ENCODE measurements at regions not wholly inside any gene's neighbourhood (a gene's known extent, or its start where the extent isn't known, plus 50 kb on each side); places are given as distances from the start of the nearest gene placed in this dataset.

- no peak for DNase-seq (ENCODE audit: low spot score)
- Mint-ChIP-seq H3K4me1 (ENCODE audit: low read depth) (no peaks in the 10 kb centered on the region), H3K27ac (no peak overlapping the region), H3K9me3 (peaks cover 26% of the 10 kb centered on the region), H3K4me3 (no peak overlapping the region), H3K27me3 (ENCODE audit: low read depth) (no peaks in the 10 kb centered on the region), H3K36me3 (ENCODE audit: low read depth) (no peaks in the 10 kb centered on the region)
Measured at GRCh38 chr10:65550761-65551160, 1375.1 kb upstream of the LRRTM3 start.

- Mint-ChIP-seq H3K27me3 (ENCODE audit: low read depth) (no peaks in the 10 kb centered on the region), H3K36me3 (ENCODE audit: low read depth) (no peaks in the 10 kb centered on the region)
Measured at GRCh38 chr10:65555192-65555591, 1370.6 kb upstream of the LRRTM3 start.

GRCh38 chr10:65556006-65556405, 1369.8 kb upstream of the LRRTM3 start:
- no peak for DNase-seq (ENCODE audit: low spot score)
- H3K36me3 Mint-ChIP-seq (ENCODE audit: low read depth), result no peaks in the 10 kb centered on the region
- no peaks in the 10 kb centered on the region for H3K4me1 Mint-ChIP-seq (ENCODE audit: low read depth)
- H3K4me3 Mint-ChIP-seq, result no peak overlapping the region
- peaks cover 23% of the 10 kb centered on the region for H3K9me3 Mint-ChIP-seq
- H3K27ac Mint-ChIP-seq, result no peak overlapping the region
- H3K27me3 Mint-ChIP-seq (ENCODE audit: low read depth), result no peaks in the 10 kb centered on the region

More at GRCh38 chr10:65555192-65555591, 1370.6 kb upstream of the LRRTM3 start:
- Mint-ChIP-seq H3K4me3 (no peak overlapping the region), H3K4me1 (ENCODE audit: low read depth) (no peaks in the 10 kb centered on the region), H3K27ac (no peak overlapping the region), H3K9me3 (peaks cover 23% of the 10 kb centered on the region)
- no peak for DNase-seq (ENCODE audit: low spot score)

- Mint-ChIP-seq H3K27ac (no peak overlapping the region), H3K9me3 (peaks cover 11% of the 10 kb centered on the region), H3K36me3 (ENCODE audit: low read depth) (no peaks in the 10 kb centered on the region), H3K27me3 (ENCODE audit: low read depth) (no peaks in the 10 kb centered on the region), H3K4me3 (no peak overlapping the region), H3K4me1 (ENCODE audit: low read depth) (no peaks in the 10 kb centered on the region)
- DNase-seq (ENCODE audit: low spot score), result no peak
Measured at GRCh38 chr10:65559369-65559768, 1366.5 kb upstream of the LRRTM3 start.

GRCh38 chr10:65565246-65565645, 1360.6 kb upstream of the LRRTM3 start:
- Mint-ChIP-seq H3K36me3 (ENCODE audit: low read depth) (no peaks in the 10 kb centered on the region), H3K27ac (no peak overlapping the region), H3K4me3 (no peak overlapping the region), H3K9me3 (peaks cover 5% of the 10 kb centered on the region), H3K27me3 (ENCODE audit: low read depth) (no peaks in the 10 kb centered on the region), H3K4me1 (ENCODE audit: low read depth) (no peaks in the 10 kb centered on the region)
- no peak for DNase-seq (ENCODE audit: low spot score)

GRCh38 chr10:65566906-65567305, 1358.9 kb upstream of the LRRTM3 start:
- no peaks in the 10 kb centered on the region for H3K4me1 Mint-ChIP-seq (ENCODE audit: low read depth)
- H3K9me3 Mint-ChIP-seq, result peaks cover 5% of the 10 kb centered on the region
- H3K27me3 Mint-ChIP-seq (ENCODE audit: low read depth), result no peaks in the 10 kb centered on the region
- no peaks in the 10 kb centered on the region for H3K36me3 Mint-ChIP-seq (ENCODE audit: low read depth)
- DNase-seq (ENCODE audit: low spot score), result no peak
- H3K27ac Mint-ChIP-seq, result no peak overlapping the region
- H3K4me3 Mint-ChIP-seq, result no peak overlapping the region

- Mint-ChIP-seq H3K4me1 (ENCODE audit: low read depth) (no peaks in the 10 kb centered on the region), H3K9me3 (no peaks in the 10 kb centered on the region), H3K27ac (no peak overlapping the region), H3K27me3 (ENCODE audit: low read depth) (no peaks in the 10 kb centered on the region), H3K4me3 (no peak overlapping the region), H3K36me3 (ENCODE audit: low read depth) (no peaks in the 10 kb centered on the region)
- no peak for DNase-seq (ENCODE audit: low spot score)
Measured at GRCh38 chr10:65570143-65571010, 1355.5 kb upstream of the LRRTM3 start.

GRCh38 chr10:65571011-65571570, 1354.7 kb upstream of the LRRTM3 start:
- no peaks in the 10 kb centered on the region for H3K9me3 Mint-ChIP-seq
- H3K4me3 Mint-ChIP-seq, result no peak overlapping the region
- DNase-seq (ENCODE audit: low spot score), result no peak
- H3K27me3 Mint-ChIP-seq (ENCODE audit: low read depth), result no peaks in the 10 kb centered on the region
- no peaks in the 10 kb centered on the region for H3K36me3 Mint-ChIP-seq (ENCODE audit: low read depth)
- H3K27ac Mint-ChIP-seq, result no peak overlapping the region
- H3K4me1 Mint-ChIP-seq (ENCODE audit: low read depth), result no peaks in the 10 kb centered on the region

- H3K36me3 Mint-ChIP-seq (ENCODE audit: low read depth), result no peaks in the 10 kb centered on the region
- DNase-seq (ENCODE audit: low spot score), result no peak
Measured at GRCh38 chr10:65581426-65582026, 1344.3 kb upstream of the LRRTM3 start.

GRCh38 chr10:65602182-65602865, 1323.5 kb upstream of the LRRTM3 start:
- peaks cover 6% of the 10 kb centered on the region for H3K9me3 Mint-ChIP-seq
- DNase-seq (ENCODE audit: low spot score), result no peak
- no peak overlapping the region for H3K27ac Mint-ChIP-seq
- H3K27me3 Mint-ChIP-seq (ENCODE audit: low read depth), result no peaks in the 10 kb centered on the region
- H3K4me3 Mint-ChIP-seq, result no peak overlapping the region
- H3K4me1 Mint-ChIP-seq (ENCODE audit: low read depth), result no peaks in the 10 kb centered on the region
- H3K36me3 Mint-ChIP-seq (ENCODE audit: low read depth), result no peaks in the 10 kb centered on the region

More at GRCh38 chr10:65581426-65582026, 1344.3 kb upstream of the LRRTM3 start:
- Mint-ChIP-seq H3K27me3 (ENCODE audit: low read depth) (no peaks in the 10 kb centered on the region), H3K4me1 (ENCODE audit: low read depth) (no peaks in the 10 kb centered on the region), H3K4me3 (no peak overlapping the region), H3K27ac (no peak overlapping the region), H3K9me3 (peaks cover 33% of the 10 kb centered on the region)

- Mint-ChIP-seq H3K9me3 (peaks cover 32% of the 10 kb centered on the region), H3K4me1 (ENCODE audit: low read depth) (no peaks in the 10 kb centered on the region), H3K27ac (no peak overlapping the region), H3K27me3 (ENCODE audit: low read depth) (no peaks in the 10 kb centered on the region), H3K36me3 (ENCODE audit: low read depth) (no peaks in the 10 kb centered on the region), H3K4me3 (no peak overlapping the region)
- DNase-seq (ENCODE audit: low spot score), result no peak
Measured at GRCh38 chr10:65611592-65611991, 1314.2 kb upstream of the LRRTM3 start.

GRCh38 chr10:65614956-65615565, 1310.8 kb upstream of the LRRTM3 start:
- H3K4me3 Mint-ChIP-seq, result no peak overlapping the region
- no peaks in the 10 kb centered on the region for H3K36me3 Mint-ChIP-seq (ENCODE audit: low read depth)
- H3K9me3 Mint-ChIP-seq, result peaks cover 26% of the 10 kb centered on the region
- H3K27ac Mint-ChIP-seq, result no peak overlapping the region
- H3K4me1 Mint-ChIP-seq (ENCODE audit: low read depth), result no peaks in the 10 kb centered on the region
- no peaks in the 10 kb centered on the region for H3K27me3 Mint-ChIP-seq (ENCODE audit: low read depth)
- DNase-seq (ENCODE audit: low spot score), result no peak

- no peak for DNase-seq (ENCODE audit: low spot score)
- H3K9me3 Mint-ChIP-seq, result peaks cover 19% of the 10 kb centered on the region
- H3K36me3 Mint-ChIP-seq (ENCODE audit: low read depth), result no peaks in the 10 kb centered on the region
- H3K27me3 Mint-ChIP-seq (ENCODE audit: low read depth), result no peaks in the 10 kb centered on the region
- no peak overlapping the region for H3K27ac Mint-ChIP-seq
- no peaks in the 10 kb centered on the region for H3K4me1 Mint-ChIP-seq (ENCODE audit: low read depth)
- H3K4me3 Mint-ChIP-seq, result no peak overlapping the region
Measured at GRCh38 chr10:65618126-65618525, 1307.7 kb upstream of the LRRTM3 start.

Data from T-helper 2 cell treated with Interferon-gamma antibody and Interleukin-4, amounts not matched to agents 5 μg/mL and 100 μg/mL, for 36 hours (primary cell).